Aorta (tissue), 5 donors: ENCODE measurements at regions not wholly inside any gene's neighbourhood (a gene's known extent, or its start where the extent isn't known, plus 50 kb on each side); places are given as distances from the start of the nearest gene placed in this dataset.

ENCODE experiments used
- ATAC-seq: fragments of 200-7000 bp; cut with Tn5 transposase; one replicate; pipeline ENCODE4 v1.9.1; 2022; ENCODE audit warnings: moderate library complexity; ENCODE audit not compliant: low FRiP score
- DNase-seq, 2 donors: peaks; one replicate each; pipeline ENCODE4 v3.0.0-alpha.2; 2020
- H3K27ac ChIP-seq, 2 donors: one replicate each; pipeline ENCODE4 v1.5.1; 2013; ENCODE audit warnings: low read length in 2 of 2, mild to moderate bottlenecking in 2 of 2, moderate library complexity in 2 of 2, control low read depth in 1 of 2, inconsistent platforms in 1 of 2, low read depth in 1 of 2
- H3K27me3 ChIP-seq, 2 donors: one replicate each; pipeline ENCODE4 v1.6.1; 2013; ENCODE audit warnings: control low read depth in 1 of 2, low read length in 1 of 2, mild to moderate bottlenecking in 1 of 2, moderate library complexity in 1 of 2; ENCODE audit not compliant: insufficient read depth in 2 of 2, control insufficient read depth in 1 of 2
- H3K36me3 ChIP-seq, 2 donors: one replicate each; pipeline ENCODE4 v1.6.1; 2013; ENCODE audit warnings: control low read depth in 1 of 2, low read length in 1 of 2, mild to moderate bottlenecking in 1 of 2; ENCODE audit not compliant: insufficient read depth in 2 of 2, control insufficient read depth in 1 of 2
- H3K4me1 ChIP-seq, 2 donors: one replicate each; pipeline ENCODE4 v1.6.1; 2013; ENCODE audit warnings: low read length in 2 of 2, control low read depth in 1 of 2, mild to moderate bottlenecking in 1 of 2, moderate library complexity in 1 of 2; ENCODE audit not compliant: insufficient read depth in 2 of 2, control insufficient read depth in 1 of 2
- H3K4me3 ChIP-seq, 2 donors: one replicate each; pipeline ENCODE4 v1.5.1; 2013; ENCODE audit warnings: low read length in 2 of 2, control low read depth in 1 of 2, mild to moderate bottlenecking in 1 of 2
- H3K9me3 ChIP-seq: one replicate; pipeline ENCODE4 v1.6.1; 2013; ENCODE audit warnings: mild to moderate bottlenecking, low read length; ENCODE audit not compliant: control insufficient read depth
- WGBS, 2 donors: extraction: QIAGEN DNeasy Blood & Tissue Kit; methylation state at CpG; one replicate each; pipeline ENCODE4 v1.1.7; 2013; 5-methylcytosine and 5-hydroxymethylcytosine counted together
- intact Hi-C, 2 donors: fragments of 100-400 bp; cut with DNase I; formaldehyde crosslinking; loops; one replicate each; pipeline versions ENCODE4 v1.14.2 to v1.15.0; 2022
- donor health status: healthy with polysubstance abuse.
- donor health status: Bipolar disorder and iron deficiency.
- donor health status: DM: no; HTN: no; CAD: no.
- donor health status: DM: no; HTN: no; CAD: no.
- donor health status: DM: yes; HTN: yes; CAD: no.

DNA sequence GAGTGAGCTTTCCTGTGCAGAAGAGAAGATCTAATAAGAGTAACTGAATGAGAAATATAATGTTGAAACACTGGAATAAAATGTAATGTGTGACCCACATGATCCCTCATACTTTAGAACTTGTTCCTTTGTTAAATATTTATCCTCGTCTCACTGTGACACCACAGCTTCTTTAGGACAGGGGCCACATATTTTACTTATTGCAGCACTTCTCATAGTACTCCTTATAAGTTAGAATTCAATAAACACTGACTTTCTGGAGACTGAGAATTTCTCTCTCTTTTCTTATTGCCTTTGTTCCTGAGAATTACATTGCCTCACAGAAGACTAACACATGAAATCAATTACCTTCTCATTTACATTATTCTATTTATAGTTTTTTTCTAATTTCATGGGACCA is 1234.6 kb upstream of the CHAC2 start:
- no peak overlapping the region for H3K27ac ChIP-seq
- 0 to 8% methylated on average over 1 of the region's 1 CpG for WGBS, 2 donors
- no peak overlapping the region for H3K4me3 ChIP-seq
- H3K36me3 ChIP-seq = no peaks in the 10 kb centered on the region
- no peaks in the 10 kb centered on the region for H3K4me1 ChIP-seq
- no peak for ATAC-seq
- intact Hi-C loops = no loop called here
- DNase-seq = no peak
- H3K27me3 ChIP-seq = no peaks in the 10 kb centered on the region
- no peaks in the 10 kb centered on the region for H3K9me3 ChIP-seq

DNA sequence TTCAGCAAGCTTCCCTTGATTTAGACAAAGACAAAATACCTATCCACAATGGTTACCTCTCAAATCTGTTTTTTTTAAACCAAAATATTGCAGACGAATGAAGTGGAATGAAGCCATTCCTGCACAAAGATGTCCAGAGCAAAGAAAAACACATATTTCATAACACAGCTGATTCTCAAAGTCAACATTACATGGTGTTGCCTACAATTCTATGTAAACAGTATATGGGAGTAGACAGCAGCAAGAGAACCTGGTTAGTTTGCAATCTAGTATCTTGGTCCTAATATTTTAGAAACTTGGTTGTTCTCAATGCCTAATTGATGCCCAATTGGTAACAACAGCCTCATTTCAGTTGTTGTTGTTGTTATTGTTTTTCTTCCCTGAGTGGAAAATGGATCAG is 1240.9 kb upstream of the CHAC2 start:
- Histone ChIP-seq H3K4me1 (no peaks in the 10 kb centered on the region), H3K27ac (no peak overlapping the region), H3K4me3 (no peak overlapping the region), H3K36me3 (no peaks in the 10 kb centered on the region), H3K9me3 (no peaks in the 10 kb centered on the region), H3K27me3 (no peaks in the 10 kb centered on the region)
- DNase-seq = no peak
- ATAC-seq = no peak
- WGBS, 2 donors = 21 to 24% methylated on average over 1 of the region's 1 CpG
- intact Hi-C loops = no loop called here

DNA sequence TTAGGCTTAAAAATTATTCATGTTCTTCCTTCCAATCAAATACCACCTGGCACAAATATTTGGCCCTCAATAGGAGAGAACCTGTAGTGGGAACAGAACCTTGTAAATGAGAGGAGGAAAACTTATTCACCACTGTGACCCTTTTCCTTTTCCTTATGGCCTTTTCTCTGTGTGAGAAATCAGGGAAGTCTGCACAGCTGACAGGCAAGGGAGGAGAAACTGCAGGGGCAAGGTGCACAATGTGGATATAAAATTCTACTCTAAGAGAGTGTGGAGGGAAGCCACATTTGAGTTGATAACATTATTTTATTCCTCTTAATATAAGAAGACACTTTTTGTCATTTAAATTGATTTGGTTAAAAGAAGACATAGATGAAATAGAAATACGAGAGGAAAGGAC is 1247.0 kb upstream of the CHAC2 start:
- Histone ChIP-seq H3K4me1 (no peaks in the 10 kb centered on the region), H3K27ac (no peak overlapping the region), H3K36me3 (no peaks in the 10 kb centered on the region), H3K4me3 (no peak overlapping the region), H3K27me3 (no peaks in the 10 kb centered on the region), H3K9me3 (no peaks in the 10 kb centered on the region)
- no peak for ATAC-seq
- no peak for DNase-seq
- WGBS, 2 donors = 86 to 87% methylated on average over 1 of the region's 1 CpG
- intact Hi-C loops = no loop called here

DNA sequence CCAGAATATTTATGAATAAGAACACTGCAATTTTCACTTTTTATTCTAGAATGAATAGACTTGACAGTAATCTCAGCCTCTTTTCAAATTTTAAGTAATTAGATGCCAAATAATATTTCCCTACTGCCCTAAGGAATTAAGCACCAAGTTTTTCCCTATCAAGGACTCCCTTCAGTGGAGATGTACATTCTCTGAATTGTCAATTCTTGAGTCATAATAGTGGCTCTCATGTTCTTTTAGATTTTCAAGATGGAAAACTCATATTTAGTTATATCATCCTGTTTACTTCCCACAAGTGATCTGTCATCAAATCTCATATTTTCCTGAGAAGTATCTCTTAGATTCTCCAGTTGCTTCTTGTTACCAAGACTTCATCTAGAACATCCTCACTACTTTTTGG is 1248.9 kb upstream of the CHAC2 start:
- no peaks in the 10 kb centered on the region for H3K9me3 ChIP-seq
- DNase-seq = no peak
- no peaks in the 10 kb centered on the region for H3K27me3 ChIP-seq
- no peak overlapping the region for H3K4me3 ChIP-seq
- H3K36me3 ChIP-seq = no peaks in the 10 kb centered on the region
- no peaks in the 10 kb centered on the region for H3K4me1 ChIP-seq
- no peak for ATAC-seq
- intact Hi-C loops = no loop called here
- H3K27ac ChIP-seq = no peak overlapping the region

DNA sequence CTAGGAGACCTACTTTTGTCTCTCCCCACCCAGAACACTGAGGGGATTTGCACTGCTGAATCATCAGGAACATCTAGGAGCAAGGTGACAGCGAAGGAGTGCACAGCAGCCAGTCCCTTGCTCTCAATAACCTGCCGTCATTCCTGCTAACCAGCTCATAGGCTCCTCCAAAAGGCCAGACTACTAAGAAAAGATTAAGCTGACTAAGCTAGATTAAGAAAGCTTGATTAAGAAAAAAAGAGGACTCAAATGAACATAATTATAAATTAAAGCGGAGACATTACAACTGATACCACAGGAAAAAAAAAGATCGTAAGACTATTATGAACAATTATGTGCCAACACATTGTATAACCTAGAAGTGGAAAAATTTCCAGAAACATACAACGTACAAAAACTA is 1254.8 kb upstream of the CHAC2 start:
- 94 to 96% methylated on average over 5 of the region's 5 CpGs for WGBS, 2 donors

DNA sequence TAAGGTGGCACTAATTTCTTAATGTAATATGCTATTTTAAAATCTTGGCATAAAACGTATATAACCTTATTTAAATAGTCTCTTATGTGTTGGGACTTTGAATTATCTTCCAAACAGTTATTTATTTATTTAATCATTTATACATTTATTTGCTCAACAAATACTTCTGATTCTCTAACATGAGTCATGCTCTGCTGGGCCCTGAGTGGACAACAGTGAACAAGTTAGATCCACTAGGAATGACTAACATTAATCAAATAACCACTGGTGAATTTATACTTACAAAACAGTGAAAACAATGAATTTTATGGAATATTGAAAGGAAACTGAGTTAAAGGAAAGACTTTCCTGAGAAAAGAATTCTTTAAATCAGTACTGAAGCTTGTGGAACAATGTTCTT is 1257.2 kb upstream of the CHAC2 start:
- WGBS, 2 donors = 79 to 86% methylated on average over 1 of the region's 1 CpG
- peaks cover 2% of the 10 kb centered on the region for H3K9me3 ChIP-seq
- intact Hi-C loops = no loop called here

More for the DNA sequence above, 1254.8 kb upstream of the CHAC2 start:
- no peak overlapping the region for H3K27ac ChIP-seq
- intact Hi-C loops = no loop called here
- no peaks in the 10 kb centered on the region for H3K36me3 ChIP-seq
- ATAC-seq = no peak
- H3K4me1 ChIP-seq = no peaks in the 10 kb centered on the region
- DNase-seq = no peak
- H3K9me3 ChIP-seq = peaks cover 2% of the 10 kb centered on the region
- no peaks in the 10 kb centered on the region for H3K27me3 ChIP-seq
- H3K4me3 ChIP-seq = no peak overlapping the region

DNA sequence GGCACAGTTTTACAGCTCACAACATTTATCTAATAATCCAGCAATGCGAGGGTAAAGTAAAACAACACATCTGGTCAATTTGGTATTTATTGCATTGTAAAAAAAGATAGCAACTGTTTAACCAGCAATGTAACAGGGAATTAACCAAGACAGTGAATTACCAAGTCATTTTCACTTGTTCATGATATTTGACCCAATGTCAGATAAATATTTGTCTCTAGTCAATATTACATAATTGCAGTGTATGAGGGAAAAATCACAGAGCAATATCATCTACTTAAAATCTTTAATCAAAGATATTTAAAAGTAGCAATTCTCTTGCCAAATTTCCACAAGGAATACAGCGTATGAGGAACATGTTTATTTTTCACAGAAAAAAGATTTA is 1265.1 kb upstream of the CHAC2 start:
- H3K4me1 ChIP-seq = no peaks in the 10 kb centered on the region
- 65 to 68% methylated on average over 2 of the region's 2 CpGs for WGBS, 2 donors
- no peaks in the 10 kb centered on the region for H3K9me3 ChIP-seq
- intact Hi-C loops = loop anchor here in 1 of 2 donors (10.0 kb wide), 1 partner anchor 62 kb away; no protein-coding TSS in a partner anchor
- DNase-seq (no peak), ATAC-seq (no peak)
- no peak overlapping the region for H3K4me3 ChIP-seq
- no peaks in the 10 kb centered on the region for H3K36me3 ChIP-seq
- no peak overlapping the region for H3K27ac ChIP-seq
- H3K27me3 ChIP-seq = no peaks in the 10 kb centered on the region

More for the DNA sequence above, 1257.2 kb upstream of the CHAC2 start:
- H3K4me3 ChIP-seq = no peak overlapping the region
- no peaks in the 10 kb centered on the region for H3K4me1 ChIP-seq
- H3K27me3 ChIP-seq = no peaks in the 10 kb centered on the region
- no peaks in the 10 kb centered on the region for H3K36me3 ChIP-seq
- no peak overlapping the region for H3K27ac ChIP-seq
- no peak for ATAC-seq
- DNase-seq = no peak

DNA sequence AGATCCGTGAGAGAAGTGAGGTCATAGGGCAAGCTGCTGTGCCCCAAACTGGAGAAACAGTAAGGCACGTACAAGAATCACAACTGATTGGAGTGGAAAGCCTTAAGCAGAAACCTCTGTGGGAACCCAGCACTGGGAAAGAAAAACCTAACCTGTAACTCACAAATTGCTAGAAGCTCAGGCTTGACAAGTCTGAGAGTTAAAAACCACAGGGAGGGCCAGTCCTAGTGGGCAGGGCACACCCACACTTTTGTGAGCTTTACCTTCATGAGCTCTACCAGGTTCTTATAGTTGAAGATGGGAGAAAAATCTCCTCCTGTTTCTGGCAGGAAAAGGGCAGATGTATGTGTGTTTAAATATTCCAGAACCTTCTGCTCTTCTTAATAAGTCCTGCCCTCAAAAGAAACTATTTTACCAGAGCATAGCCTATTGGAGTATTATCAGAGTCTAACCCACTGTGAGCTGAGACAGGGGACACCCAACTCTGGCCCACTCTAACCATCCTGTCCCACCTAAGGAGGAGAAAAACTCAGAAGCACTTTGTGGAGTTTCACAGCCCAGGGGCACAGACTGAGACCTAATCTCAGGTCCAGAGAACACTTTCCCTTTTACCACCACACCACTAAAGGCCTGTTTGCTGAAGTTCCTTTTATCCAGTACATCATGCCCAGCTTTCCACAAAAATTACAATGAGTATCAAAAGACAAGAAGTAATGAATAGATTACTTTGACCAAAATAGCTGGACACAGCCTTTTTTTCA is 1265.7 kb upstream of the CHAC2 start:
- intact Hi-C loops = loop anchor here in 1 of 2 donors (10.0 kb wide), 1 partner anchor 63 kb away; no protein-coding TSS in a partner anchor
- no peaks in the 10 kb centered on the region for H3K27me3 ChIP-seq
- no peak for DNase-seq
- no peaks in the 10 kb centered on the region for H3K9me3 ChIP-seq
- no peak for ATAC-seq
- H3K36me3 ChIP-seq = no peaks in the 10 kb centered on the region
- H3K4me1 ChIP-seq = no peaks in the 10 kb centered on the region
- WGBS, 2 donors = 60 to 70% methylated on average over 2 of the region's 2 CpGs
- H3K27ac ChIP-seq = no peak overlapping the region
- no peak overlapping the region for H3K4me3 ChIP-seq

DNA sequence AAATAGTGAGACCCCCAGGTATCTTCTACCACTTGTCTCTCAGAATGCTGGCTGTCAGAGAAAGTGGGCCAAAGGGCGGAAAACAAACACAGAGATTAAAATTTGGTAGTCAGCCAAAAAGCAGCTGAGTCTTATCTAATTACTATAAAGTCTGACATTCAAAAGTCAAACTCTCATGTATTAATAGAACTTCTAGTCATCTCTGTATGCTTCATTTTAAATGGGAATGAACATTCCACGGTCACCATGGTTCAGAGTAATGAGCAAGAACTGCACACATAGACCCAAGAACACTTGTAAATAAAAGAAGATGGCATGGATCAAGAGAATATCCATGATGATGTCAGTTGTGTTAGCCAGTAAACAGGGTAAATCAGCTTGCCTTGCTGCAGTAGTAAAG is 1267.0 kb upstream of the CHAC2 start:
- ATAC-seq (no peak), DNase-seq (no peak)
- WGBS, 2 donors = 64 to 77% methylated on average over 2 of the region's 2 CpGs
- Histone ChIP-seq H3K27me3 (no peaks in the 10 kb centered on the region), H3K4me1 (no peaks in the 10 kb centered on the region), H3K36me3 (no peaks in the 10 kb centered on the region), H3K9me3 (no peaks in the 10 kb centered on the region), H3K27ac (no peak overlapping the region), H3K4me3 (no peak overlapping the region)
- intact Hi-C loops = loop anchor here in 1 of 2 donors (10.0 kb wide), 1 partner anchor 64 kb away; no protein-coding TSS in a partner anchor
